ENCODE measurements at regions not wholly inside any gene's neighbourhood (a gene's known extent, or its start where the extent isn't known, plus 50 kb on each side); places are given as distances from the start of the nearest gene placed in this dataset.
A peak's percentile ranks its signal among the peaks of the same experiment; 100 is the strongest.

DNA sequence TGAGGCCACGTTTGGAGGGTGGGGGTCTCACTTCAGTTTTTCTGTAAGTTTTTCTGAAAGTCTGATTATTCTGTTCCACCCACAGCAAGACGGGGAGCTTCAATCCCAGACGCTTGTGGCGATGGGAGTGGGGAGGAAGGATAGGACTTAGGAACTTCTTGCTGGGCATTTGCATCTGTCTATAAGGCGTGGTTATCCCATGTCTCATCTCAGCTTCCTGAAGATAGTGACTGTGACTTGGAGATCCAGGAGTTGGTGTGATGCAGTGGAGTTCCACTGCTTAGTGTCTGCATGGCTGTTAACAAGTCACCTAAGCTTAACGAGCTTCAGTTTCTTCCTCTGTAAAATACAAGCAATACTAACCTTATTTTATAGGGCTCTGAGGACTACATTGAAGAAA lies 58.9 kb upstream of the BARX2 start:
- Histone ChIP-seq H3K36me3 (ENCODE audit: control insufficient read depth in 3 of 3, insufficient read depth in 2 of 3, low read depth in 1 of 3, low read length in 3 of 3) (no peaks in the 10 kb centered on the region), H3K4me3 (ENCODE audit: low read depth in 1 of 3, low read length in 3 of 3) (no peak overlapping the region), H3K27me3 (ENCODE audit: control insufficient read depth in 3 of 3, insufficient read depth in 3 of 3, low read length in 3 of 3) (no peaks in the 10 kb centered on the region), H3K9me3 (ENCODE audit: control insufficient read depth in 2 of 2, insufficient read depth in 1 of 2, low read depth in 1 of 2, low read length in 1 of 2) (no peaks in the 10 kb centered on the region), H3K27ac (ENCODE audit: low read depth in 1 of 3, low read length in 2 of 3) (peak overlapping the region in 1 of 3 donors; percentile 56), H3K4me1 (ENCODE audit: control insufficient read depth in 3 of 3, insufficient read depth in 2 of 3, low read depth in 1 of 3, low read length in 2 of 3) (peaks cover 4 to 7% (median 6%) of the 10 kb centered on the region in 3 donors)
- 77 to 82% (median 77%) methylated on average over 6 of the region's 6 CpGs for WGBS, 3 donors
- DNase-seq (no peak), FAIRE-seq (no peak)

DNA sequence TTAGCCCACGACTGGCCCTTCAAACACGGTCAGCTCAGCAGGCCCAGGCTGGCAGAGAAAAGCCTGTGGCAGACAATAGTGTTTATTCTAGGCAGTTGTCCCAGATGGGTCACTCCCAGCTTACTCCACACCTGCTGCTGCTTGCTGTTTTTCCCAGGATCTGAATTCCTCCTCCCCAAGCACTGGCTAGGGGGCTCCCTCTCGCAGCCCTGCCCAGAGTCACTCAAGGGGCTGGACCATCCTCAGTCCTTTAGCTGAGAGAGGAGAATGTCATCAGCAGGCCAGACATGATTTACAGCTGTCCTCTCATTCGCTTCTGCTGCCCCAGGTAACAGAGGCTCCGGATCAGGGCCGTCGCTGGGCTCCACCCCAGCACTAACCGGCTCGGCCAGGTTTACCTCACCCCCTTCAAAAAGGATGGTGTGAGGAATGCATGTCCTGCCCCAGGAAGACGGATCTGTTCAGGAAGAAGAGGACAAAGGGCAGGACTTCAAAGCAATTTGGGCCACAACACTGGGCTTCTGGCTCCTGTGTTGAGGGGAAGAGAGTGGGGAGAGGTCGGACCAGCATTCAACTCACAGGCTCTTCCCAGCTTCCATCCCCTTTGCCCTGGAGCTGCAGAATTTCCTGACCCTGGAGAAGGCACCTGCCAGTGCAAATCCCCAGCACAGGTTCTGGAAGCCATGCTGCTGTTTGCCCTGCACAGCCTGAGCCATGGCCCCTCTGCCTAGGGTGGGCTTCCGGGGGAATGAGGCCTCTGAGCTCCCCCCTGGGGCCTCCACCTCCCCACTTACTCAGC lies 59.7 kb upstream of the BARX2 start:
- Histone ChIP-seq H3K9me3 (ENCODE audit: control insufficient read depth in 2 of 2, insufficient read depth in 1 of 2, low read depth in 1 of 2, low read length in 1 of 2) (no peaks in the 10 kb centered on the region), H3K4me3 (ENCODE audit: low read depth in 1 of 3, low read length in 3 of 3) (no peak overlapping the region), H3K4me1 (ENCODE audit: control insufficient read depth in 3 of 3, insufficient read depth in 2 of 3, low read depth in 1 of 3, low read length in 2 of 3) (peaks cover 4 to 7% (median 6%) of the 10 kb centered on the region in 3 donors), H3K27ac (ENCODE audit: low read depth in 1 of 3, low read length in 2 of 3) (peak overlapping the region in 1 of 3 donors; percentile 56), H3K27me3 (ENCODE audit: control insufficient read depth in 3 of 3, insufficient read depth in 3 of 3, low read length in 3 of 3) (no peaks in the 10 kb centered on the region), H3K36me3 (ENCODE audit: control insufficient read depth in 3 of 3, insufficient read depth in 2 of 3, low read depth in 1 of 3, low read length in 3 of 3) (no peaks in the 10 kb centered on the region)
- DNase-seq (peak; percentile 45 to 65), FAIRE-seq (no peak)
- WGBS, 3 donors: 9 to 49% (median 22%) methylated on average over 12 of the region's 12 CpGs

DNA sequence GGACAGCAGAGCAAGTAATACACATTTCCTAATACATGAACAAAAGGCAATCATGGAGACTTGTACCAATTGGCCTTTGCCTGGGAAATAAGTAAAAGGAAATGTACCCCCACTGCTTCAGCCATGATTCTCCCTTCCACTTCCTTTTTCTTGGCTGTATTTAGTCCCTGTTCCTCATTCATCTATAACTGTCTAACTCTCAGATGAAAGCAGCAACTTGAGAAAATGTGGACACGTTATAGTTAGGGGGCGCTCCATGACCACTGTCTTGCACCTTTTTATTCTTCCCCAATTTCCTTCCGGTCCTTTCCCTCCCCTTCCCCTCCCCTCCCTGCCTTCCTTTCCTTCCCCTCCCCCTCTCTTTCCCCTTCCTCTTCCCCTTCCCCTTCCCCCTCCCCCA lies 61.3 kb upstream of the BARX2 start:
- H3K4me1 ChIP-seq (ENCODE audit: control insufficient read depth in 3 of 3, insufficient read depth in 2 of 3, low read depth in 1 of 3, low read length in 2 of 3): peaks cover 2 to 4% (median 4%) of the 10 kb centered on the region in 3 donors
- no peaks in the 10 kb centered on the region for H3K27me3 ChIP-seq (ENCODE audit: control insufficient read depth in 3 of 3, insufficient read depth in 3 of 3, low read length in 3 of 3)
- no peak for FAIRE-seq
- H3K36me3 ChIP-seq (ENCODE audit: control insufficient read depth in 3 of 3, insufficient read depth in 2 of 3, low read depth in 1 of 3, low read length in 3 of 3): no peaks in the 10 kb centered on the region
- no peak for DNase-seq
- H3K4me3 ChIP-seq (ENCODE audit: low read depth in 1 of 3, low read length in 3 of 3): no peak overlapping the region
- H3K27ac ChIP-seq (ENCODE audit: low read depth in 1 of 3, low read length in 2 of 3): no peak overlapping the region
- 65 to 88% (median 83%) methylated on average over 3 of the region's 3 CpGs for WGBS, 3 donors
- H3K9me3 ChIP-seq (ENCODE audit: control insufficient read depth in 2 of 2, insufficient read depth in 1 of 2, low read depth in 1 of 2, low read length in 1 of 2): no peaks in the 10 kb centered on the region

DNA sequence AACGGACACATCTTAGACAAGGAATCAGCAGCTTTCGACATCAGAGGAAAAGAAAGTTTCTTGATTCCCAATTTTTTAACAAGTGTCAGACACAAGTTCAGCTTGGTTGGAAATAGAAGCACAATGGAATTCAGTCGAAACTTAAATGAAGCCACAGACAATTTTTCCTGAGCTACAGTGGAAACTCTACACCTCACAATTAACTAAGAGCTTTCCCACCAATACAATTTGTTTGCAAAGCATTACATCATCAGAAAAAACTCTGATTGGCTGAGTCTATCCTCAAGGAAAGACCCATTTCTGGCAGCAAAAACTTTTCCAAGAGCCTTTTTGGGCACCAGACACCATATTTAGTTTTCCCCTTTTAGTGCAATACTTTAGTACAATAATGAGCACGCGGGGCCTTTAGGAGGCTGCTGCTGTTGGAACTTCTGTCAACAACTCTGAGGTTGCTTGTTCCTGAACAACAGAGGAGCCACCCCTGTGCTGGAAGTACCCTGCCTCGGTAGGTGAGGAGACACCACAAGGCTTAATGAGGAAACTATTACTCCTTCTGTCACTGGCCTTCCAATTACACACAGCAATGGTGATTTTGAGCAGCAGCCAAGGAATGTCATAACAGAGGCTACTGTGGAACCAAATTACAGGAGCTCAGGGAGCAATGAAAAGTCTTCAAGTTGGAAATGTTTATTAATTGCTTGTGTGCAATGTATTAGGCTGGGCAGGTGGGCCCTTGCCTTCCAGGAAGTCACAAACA lies 61.9 kb upstream of the BARX2 start:
- no peak overlapping the region for H3K27ac ChIP-seq (ENCODE audit: low read depth in 1 of 3, low read length in 2 of 3)
- peaks cover 1 to 4% (median 2%) of the 10 kb centered on the region in 3 donors for H3K4me1 ChIP-seq (ENCODE audit: control insufficient read depth in 3 of 3, insufficient read depth in 2 of 3, low read depth in 1 of 3, low read length in 2 of 3)
- FAIRE-seq (no peak), DNase-seq (no peak)
- H3K36me3 ChIP-seq (ENCODE audit: control insufficient read depth in 3 of 3, insufficient read depth in 2 of 3, low read depth in 1 of 3, low read length in 3 of 3): no peaks in the 10 kb centered on the region
- H3K27me3 ChIP-seq (ENCODE audit: control insufficient read depth in 3 of 3, insufficient read depth in 3 of 3, low read length in 3 of 3): no peaks in the 10 kb centered on the region
- no peaks in the 10 kb centered on the region for H3K9me3 ChIP-seq (ENCODE audit: control insufficient read depth in 2 of 2, insufficient read depth in 1 of 2, low read depth in 1 of 2, low read length in 1 of 2)
- no peak overlapping the region for H3K4me3 ChIP-seq (ENCODE audit: low read depth in 1 of 3, low read length in 3 of 3)
- 70 to 86% (median 86%) methylated on average over 6 of the region's 6 CpGs for WGBS, 3 donors

DNA sequence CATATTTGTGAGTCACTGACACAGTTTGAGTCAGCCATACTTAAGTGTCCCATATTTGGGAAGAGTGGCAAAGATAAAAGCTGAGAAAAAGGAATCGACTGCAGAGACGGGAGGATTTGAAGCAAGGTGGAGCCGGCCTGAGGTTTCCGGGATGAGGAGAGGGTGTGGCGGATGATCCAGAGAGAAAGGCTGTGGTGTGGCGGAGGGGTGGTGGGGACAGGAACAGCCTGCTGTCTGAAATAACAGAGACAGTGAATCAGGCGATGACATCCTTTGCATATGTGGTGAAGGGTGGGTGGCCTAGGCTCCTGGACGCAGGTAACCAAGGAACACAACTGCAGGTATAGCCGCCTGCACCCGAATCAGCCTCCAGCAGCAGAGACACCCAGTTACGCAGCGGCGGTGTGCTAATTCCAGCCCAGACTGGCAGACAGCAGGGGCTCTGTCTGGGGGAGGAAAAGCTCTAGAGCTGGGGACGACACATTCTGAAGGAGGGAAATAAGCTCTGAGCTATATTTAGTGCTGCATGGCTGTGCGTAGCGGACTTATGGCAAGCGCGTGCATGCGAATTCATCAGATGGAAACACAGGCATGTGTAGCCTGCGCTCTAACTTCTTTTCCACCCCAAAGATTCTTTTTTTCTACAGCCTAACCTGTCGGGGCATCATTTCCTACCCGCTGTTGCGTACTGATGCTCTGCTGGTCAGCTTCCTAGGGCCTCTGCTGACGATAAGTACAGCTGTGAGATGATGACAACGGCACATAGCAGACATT lies 62.7 kb upstream of the BARX2 start:
- WGBS, 3 donors: 81 to 96% (median 91%) methylated on average over 25 of the region's 25 CpGs
- H3K4me3 ChIP-seq (ENCODE audit: low read depth in 1 of 3, low read length in 3 of 3): no peak overlapping the region
- DNase-seq (no peak), FAIRE-seq (no peak)
- peaks cover 0 to 3% (median 1%) of the 10 kb centered on the region in 3 donors for H3K4me1 ChIP-seq (ENCODE audit: control insufficient read depth in 3 of 3, insufficient read depth in 2 of 3, low read depth in 1 of 3, low read length in 2 of 3)
- no peak overlapping the region for H3K27ac ChIP-seq (ENCODE audit: low read depth in 1 of 3, low read length in 2 of 3)
- H3K36me3 ChIP-seq (ENCODE audit: control insufficient read depth in 3 of 3, insufficient read depth in 2 of 3, low read depth in 1 of 3, low read length in 3 of 3): no peaks in the 10 kb centered on the region
- no peaks in the 10 kb centered on the region for H3K27me3 ChIP-seq (ENCODE audit: control insufficient read depth in 3 of 3, insufficient read depth in 3 of 3, low read length in 3 of 3)
- H3K9me3 ChIP-seq (ENCODE audit: control insufficient read depth in 2 of 2, insufficient read depth in 1 of 2, low read depth in 1 of 2, low read length in 1 of 2): no peaks in the 10 kb centered on the region

DNA sequence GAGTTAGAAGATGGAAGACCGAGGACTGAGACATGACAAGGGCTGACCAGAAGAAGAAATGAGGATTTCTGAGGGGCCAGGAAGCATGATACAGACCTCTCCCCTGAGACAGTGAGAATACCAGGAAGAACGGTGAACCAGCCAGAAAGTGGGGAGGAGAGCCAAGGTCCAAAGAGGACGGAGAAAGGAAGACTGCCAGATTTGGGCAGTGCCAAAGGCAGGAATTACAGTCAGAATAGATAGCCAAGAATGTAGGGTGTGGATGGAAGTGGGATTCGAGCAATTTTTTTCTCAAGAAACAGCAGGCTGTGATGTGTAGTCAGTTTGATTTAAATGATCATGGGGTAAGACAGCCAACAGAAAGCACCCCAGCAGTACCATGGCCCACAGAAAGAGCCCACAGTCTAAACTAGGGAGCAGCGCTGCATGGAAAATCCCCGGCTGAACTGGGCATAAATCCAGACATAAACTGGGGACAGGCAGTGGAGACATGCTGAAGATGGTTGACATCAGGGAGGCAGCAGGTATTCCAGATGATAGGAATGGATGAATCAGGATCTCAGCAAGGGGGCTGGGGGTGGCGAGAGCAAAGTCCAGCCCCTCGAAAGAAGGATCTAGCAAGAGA lies 67.3 kb upstream of the BARX2 start:
- 40 to 66% (median 48%) methylated on average over 8 of the region's 8 CpGs for WGBS, 3 donors
- DNase-seq: no peak
- no peaks in the 10 kb centered on the region for H3K27me3 ChIP-seq (ENCODE audit: control insufficient read depth in 3 of 3, insufficient read depth in 3 of 3, low read length in 3 of 3)
- H3K4me3 ChIP-seq (ENCODE audit: low read depth in 1 of 3, low read length in 3 of 3): no peak overlapping the region
- FAIRE-seq: no peak
- peaks cover 0 to 3% of the 10 kb centered on the region in 2 donors for H3K9me3 ChIP-seq (ENCODE audit: control insufficient read depth in 2 of 2, insufficient read depth in 1 of 2, low read depth in 1 of 2, low read length in 1 of 2)
- no peak overlapping the region for H3K27ac ChIP-seq (ENCODE audit: low read depth in 1 of 3, low read length in 2 of 3)
- no peaks in the 10 kb centered on the region for H3K4me1 ChIP-seq (ENCODE audit: control insufficient read depth in 3 of 3, insufficient read depth in 2 of 3, low read depth in 1 of 3, low read length in 2 of 3)
- H3K36me3 ChIP-seq (ENCODE audit: control insufficient read depth in 3 of 3, insufficient read depth in 2 of 3, low read depth in 1 of 3, low read length in 3 of 3): no peaks in the 10 kb centered on the region

DNA sequence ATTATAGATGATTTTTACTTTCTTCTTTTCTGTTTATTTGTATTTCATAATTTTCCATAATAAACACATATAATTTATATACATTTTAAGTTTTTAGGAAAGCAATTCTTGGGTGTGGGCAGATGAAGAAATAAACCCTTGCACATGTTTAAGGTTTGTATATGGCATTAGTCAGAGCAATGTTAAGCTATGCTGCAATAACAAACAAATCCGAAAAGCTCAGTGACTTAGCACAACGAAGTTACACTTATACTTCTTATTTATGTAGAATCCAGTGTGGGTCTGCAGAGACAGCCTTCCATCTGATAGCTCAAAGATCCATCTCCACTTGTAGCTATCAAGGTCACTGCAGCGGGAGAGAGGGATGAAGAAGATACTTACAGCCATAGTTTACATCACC lies 68.5 kb upstream of the BARX2 start:
- Histone ChIP-seq H3K4me1 (ENCODE audit: control insufficient read depth in 3 of 3, insufficient read depth in 2 of 3, low read depth in 1 of 3, low read length in 2 of 3) (no peaks in the 10 kb centered on the region), H3K4me3 (ENCODE audit: low read depth in 1 of 3, low read length in 3 of 3) (no peak overlapping the region), H3K27ac (ENCODE audit: low read depth in 1 of 3, low read length in 2 of 3) (no peak overlapping the region), H3K27me3 (ENCODE audit: control insufficient read depth in 3 of 3, insufficient read depth in 3 of 3, low read length in 3 of 3) (no peaks in the 10 kb centered on the region), H3K9me3 (ENCODE audit: control insufficient read depth in 2 of 2, insufficient read depth in 1 of 2, low read depth in 1 of 2, low read length in 1 of 2) (peaks cover 0 to 3% of the 10 kb centered on the region in 2 donors), H3K36me3 (ENCODE audit: control insufficient read depth in 3 of 3, insufficient read depth in 2 of 3, low read depth in 1 of 3, low read length in 3 of 3) (no peaks in the 10 kb centered on the region)
- WGBS, 3 donors: 87 to 92% (median 87%) methylated on average over 3 of the region's 3 CpGs
- DNase-seq (no peak), FAIRE-seq (no peak)
